ENCODE measurements at regions not wholly inside any gene's neighbourhood (a gene's known extent, or its start where the extent isn't known, plus 50 kb on each side); places are given as distances from the start of the nearest gene placed in this dataset.
"Not testable (repeated sequence)": the region's sequence is repeated elsewhere in the genome, so short reads cannot be mapped to it uniquely, and the experiment has no call there.

DNA sequence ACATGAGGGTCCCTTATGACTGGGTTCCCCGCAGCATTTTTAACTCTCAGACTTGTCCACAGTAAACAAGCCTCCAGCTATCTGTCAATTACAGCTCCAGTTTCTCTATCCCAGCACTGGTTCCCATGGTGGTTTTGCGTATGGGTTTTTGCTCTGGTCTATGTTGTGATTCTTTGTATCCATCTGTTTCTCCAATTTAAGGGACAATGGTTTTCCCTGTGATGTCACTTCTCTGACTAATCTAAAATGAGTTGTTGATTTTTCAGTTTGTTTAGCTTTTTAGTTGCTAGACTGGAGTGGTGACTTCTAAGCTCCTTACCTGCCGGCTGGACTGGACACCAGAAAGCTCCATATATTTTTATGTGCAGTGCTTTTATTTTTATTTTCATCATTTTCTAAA lies 303.7 kb downstream of the INHBA start:
- H3K27me3 ChIP-seq (ENCODE audit: low read depth, low read length): no peaks in the 10 kb centered on the region
- H3K27ac ChIP-seq (ENCODE audit: low read length): no peak overlapping the region
- no peak overlapping the region for H3K4me3 ChIP-seq (ENCODE audit: low read length)
- H3K79me2 ChIP-seq (ENCODE audit: low read length): no peaks in the 10 kb centered on the region
- no peaks in the 10 kb centered on the region for H3K4me1 ChIP-seq (ENCODE audit: low read length)
- no peaks in the 10 kb centered on the region for H3K9me3 ChIP-seq (ENCODE audit: insufficient read depth, low read length)
- no peaks in the 10 kb centered on the region for H4K20me1 ChIP-seq (ENCODE audit: insufficient read depth, low read length)
- H2AFZ ChIP-seq (ENCODE audit: low read depth, low read length): no peak overlapping the region
- no peak for TF ChIP-seq EZH2phosphoT487 (IDR thresholded peaks at IDR 0.05; ENCODE audit: low read depth)
- TF ChIP-seq, protein P1, sequence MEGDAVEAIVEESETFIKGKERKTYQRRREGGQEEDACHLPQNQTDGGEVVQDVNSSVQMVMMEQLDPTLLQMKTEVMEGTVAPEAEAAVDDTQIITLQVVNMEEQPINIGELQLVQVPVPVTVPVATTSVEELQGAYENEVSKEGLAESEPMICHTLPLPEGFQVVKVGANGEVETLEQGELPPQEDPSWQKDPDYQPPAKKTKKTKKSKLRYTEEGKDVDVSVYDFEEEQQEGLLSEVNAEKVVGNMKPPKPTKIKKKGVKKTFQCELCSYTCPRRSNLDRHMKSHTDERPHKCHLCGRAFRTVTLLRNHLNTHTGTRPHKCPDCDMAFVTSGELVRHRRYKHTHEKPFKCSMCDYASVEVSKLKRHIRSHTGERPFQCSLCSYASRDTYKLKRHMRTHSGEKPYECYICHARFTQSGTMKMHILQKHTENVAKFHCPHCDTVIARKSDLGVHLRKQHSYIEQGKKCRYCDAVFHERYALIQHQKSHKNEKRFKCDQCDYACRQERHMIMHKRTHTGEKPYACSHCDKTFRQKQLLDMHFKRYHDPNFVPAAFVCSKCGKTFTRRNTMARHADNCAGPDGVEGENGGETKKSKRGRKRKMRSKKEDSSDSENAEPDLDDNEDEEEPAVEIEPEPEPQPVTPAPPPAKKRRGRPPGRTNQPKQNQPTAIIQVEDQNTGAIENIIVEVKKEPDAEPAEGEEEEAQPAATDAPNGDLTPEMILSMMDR (IDR thresholded peaks at IDR 0.05; ENCODE audit: low read depth, low read length): no peak
- no peak overlapping the region for H3K4me2 ChIP-seq (ENCODE audit: low read length)
- no peaks in the 10 kb centered on the region for H3K36me3 ChIP-seq (replicated peaks; ENCODE audit: low read depth, low read length)
- H3K9ac ChIP-seq (ENCODE audit: low read length): no peak overlapping the region

DNA sequence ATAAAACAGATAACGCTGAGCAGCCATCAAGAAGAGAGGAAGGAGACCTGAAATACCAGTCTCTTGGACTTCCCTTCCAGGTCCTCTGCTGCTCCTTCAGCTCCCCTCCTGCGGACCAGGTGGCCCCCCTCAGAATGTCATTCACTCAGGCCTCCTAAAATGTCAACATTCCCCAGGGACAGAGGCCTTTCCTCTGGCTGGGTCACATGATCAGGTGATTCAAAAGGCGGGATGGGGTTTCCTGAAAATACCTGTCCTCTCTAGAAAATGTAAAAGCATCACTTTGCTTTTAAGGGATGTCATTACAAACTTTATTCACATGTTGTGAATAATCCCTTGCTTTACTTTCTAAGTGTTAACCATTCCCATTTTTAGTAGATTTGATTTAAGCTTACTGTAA lies 311.1 kb downstream of the INHBA start:
- Histone ChIP-seq H3K9ac (ENCODE audit: low read length) (no peak overlapping the region), H3K79me2 (ENCODE audit: low read length) (no peaks in the 10 kb centered on the region), H2AFZ (ENCODE audit: low read depth, low read length) (no peak overlapping the region), H3K36me3 (replicated peaks; ENCODE audit: low read depth, low read length) (no peaks in the 10 kb centered on the region), H3K4me3 (ENCODE audit: low read length) (no peak overlapping the region), H4K20me1 (ENCODE audit: insufficient read depth, low read length) (no peaks in the 10 kb centered on the region), H3K4me2 (ENCODE audit: low read length) (no peak overlapping the region), H3K27ac (ENCODE audit: low read length) (no peak overlapping the region), H3K27me3 (ENCODE audit: low read depth, low read length) (no peaks in the 10 kb centered on the region), H3K4me1 (ENCODE audit: low read length) (no peaks in the 10 kb centered on the region), H3K9me3 (ENCODE audit: insufficient read depth, low read length) (no peaks in the 10 kb centered on the region)
- TF ChIP-seq, protein P1 (IDR thresholded peaks at IDR 0.05; ENCODE audit: low read depth, low read length): no peak
- no peak for TF ChIP-seq EZH2phosphoT487 (IDR thresholded peaks at IDR 0.05; ENCODE audit: low read depth)

DNA sequence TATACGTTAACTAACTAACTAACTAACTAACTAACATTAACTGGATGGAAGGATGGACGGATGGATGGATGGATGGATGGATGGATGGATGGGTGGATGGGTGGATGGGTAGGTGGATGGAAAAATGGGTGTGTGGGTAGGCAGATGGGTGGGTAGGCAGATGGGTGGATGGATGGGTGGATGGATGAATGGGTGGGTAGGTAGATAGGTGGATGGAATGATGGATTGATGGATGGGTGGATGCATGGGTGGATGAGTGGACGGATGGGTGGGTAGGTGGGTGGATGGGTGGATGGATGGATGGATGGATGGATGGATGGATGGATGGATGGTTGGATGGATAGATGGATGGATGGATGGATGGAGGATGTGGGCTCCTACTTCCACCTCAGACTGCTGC lies 314.0 kb downstream of the INHBA start:
- not testable (repeated sequence) for H3K27me3 ChIP-seq (ENCODE audit: low read depth, low read length); H3K4me2 ChIP-seq (ENCODE audit: low read length); H3K79me2 ChIP-seq (ENCODE audit: low read length); H4K20me1 ChIP-seq (ENCODE audit: insufficient read depth, low read length); H2AFZ ChIP-seq (ENCODE audit: low read depth, low read length); H3K9ac ChIP-seq (ENCODE audit: low read length); H3K4me3 ChIP-seq (ENCODE audit: low read length); H3K36me3 ChIP-seq (replicated peaks; ENCODE audit: low read depth, low read length); H3K9me3 ChIP-seq (ENCODE audit: insufficient read depth, low read length); H3K27ac ChIP-seq (ENCODE audit: low read length); H3K4me1 ChIP-seq (ENCODE audit: low read length)

DNA sequence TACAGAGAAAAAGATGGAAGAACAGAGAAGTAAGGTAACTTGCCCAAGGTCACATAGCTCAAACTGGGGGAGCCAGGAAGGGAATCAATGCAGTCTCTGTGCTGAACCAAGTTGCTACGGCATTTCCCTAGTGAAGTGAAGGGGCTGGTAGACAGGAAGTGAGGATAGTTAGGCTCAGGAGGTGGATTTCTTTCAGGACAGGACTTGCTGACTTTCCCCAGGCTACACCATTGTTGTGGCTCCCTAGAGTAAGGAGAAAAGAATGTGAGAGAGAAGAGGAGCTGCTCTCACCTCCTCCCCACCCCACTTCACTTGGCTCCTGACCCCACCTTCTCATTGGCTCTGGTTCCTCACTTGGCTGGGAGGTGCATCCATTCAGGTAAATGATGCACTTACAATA lies 316.9 kb downstream of the INHBA start:
- Histone ChIP-seq H4K20me1 (ENCODE audit: insufficient read depth, low read length) (no peaks in the 10 kb centered on the region), H3K9me3 (ENCODE audit: insufficient read depth, low read length) (no peaks in the 10 kb centered on the region), H2AFZ (ENCODE audit: low read depth, low read length) (no peak overlapping the region), H3K36me3 (replicated peaks; ENCODE audit: low read depth, low read length) (no peaks in the 10 kb centered on the region), H3K4me2 (ENCODE audit: low read length) (no peak overlapping the region), H3K4me3 (ENCODE audit: low read length) (no peak overlapping the region), H3K79me2 (ENCODE audit: low read length) (no peaks in the 10 kb centered on the region), H3K4me1 (ENCODE audit: low read length) (no peaks in the 10 kb centered on the region), H3K9ac (ENCODE audit: low read length) (no peak overlapping the region), H3K27ac (ENCODE audit: low read length) (no peak overlapping the region), H3K27me3 (ENCODE audit: low read depth, low read length) (no peaks in the 10 kb centered on the region)
- no peak for TF ChIP-seq EZH2phosphoT487 (IDR thresholded peaks at IDR 0.05; ENCODE audit: low read depth)
- TF ChIP-seq, protein P1 (IDR thresholded peaks at IDR 0.05; ENCODE audit: low read depth, low read length): no peak

DNA sequence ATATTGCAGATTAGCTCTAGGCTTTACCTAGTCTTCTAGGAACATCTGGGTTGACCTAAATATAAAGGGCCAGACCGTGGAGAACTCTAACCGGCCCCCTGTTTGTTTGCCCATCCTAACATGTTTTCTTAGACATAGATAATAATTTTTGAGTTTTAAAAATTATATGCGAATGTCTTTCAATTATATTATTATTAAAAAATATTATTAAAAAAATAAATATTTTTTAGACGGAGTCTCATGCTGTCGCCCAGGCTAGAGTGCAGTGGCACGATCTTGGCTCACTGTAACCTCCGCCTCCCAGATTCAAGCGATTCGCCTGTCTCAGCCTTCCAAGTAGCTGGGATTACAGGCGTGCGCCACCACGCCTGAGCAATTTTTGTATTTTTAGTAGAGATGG lies 318.5 kb downstream of the INHBA start:
- no peak for TF ChIP-seq EZH2phosphoT487 (IDR thresholded peaks at IDR 0.05; ENCODE audit: low read depth)
- TF ChIP-seq, protein P1 (IDR thresholded peaks at IDR 0.05; ENCODE audit: low read depth, low read length): no peak
- H4K20me1 ChIP-seq (ENCODE audit: insufficient read depth, low read length): no peaks in the 10 kb centered on the region

More for the DNA sequence above, 318.5 kb downstream of the INHBA start:
- no peaks in the 10 kb centered on the region for H3K27me3 ChIP-seq (ENCODE audit: low read depth, low read length)
- no peak overlapping the region for H2AFZ ChIP-seq (ENCODE audit: low read depth, low read length)
- H3K4me3 ChIP-seq (ENCODE audit: low read length): no peak overlapping the region
- H3K9me3 ChIP-seq (ENCODE audit: insufficient read depth, low read length): no peaks in the 10 kb centered on the region
- H3K79me2 ChIP-seq (ENCODE audit: low read length): no peaks in the 10 kb centered on the region
- no peak overlapping the region for H3K9ac ChIP-seq (ENCODE audit: low read length)
- no peak overlapping the region for H3K4me2 ChIP-seq (ENCODE audit: low read length)
- no peak overlapping the region for H3K27ac ChIP-seq (ENCODE audit: low read length)
- no peaks in the 10 kb centered on the region for H3K36me3 ChIP-seq (replicated peaks; ENCODE audit: low read depth, low read length)
- H3K4me1 ChIP-seq (ENCODE audit: low read length): no peaks in the 10 kb centered on the region

Data from OCI-LY3 (cell line).